OCI-LY3 (cell line): ENCODE measurements at regions not wholly inside any gene's neighbourhood (a gene's known extent, or its start where the extent isn't known, plus 50 kb on each side); places are given as distances from the start of the nearest gene placed in this dataset.

Experiments
- H2AFZ ChIP-seq: fragments of 200-600, 300-600 bp; shearing (Covaris generic); 2 replicates; pipeline ENCODE4 v1.6.0; 2014; ENCODE audit warnings: antibody characterized with exemption, low read depth, low read length
- H3K27ac ChIP-seq: fragments of 200-600, 300-600 bp; sonication (generic); 2 replicates; pipeline ENCODE4 v1.5.1; 2014; ENCODE audit warnings: mild to moderate bottlenecking, low read length, moderate library complexity, mixed read lengths
- H3K27me3 ChIP-seq: fragments of 200-600, 300-600 bp; sonication (generic); 2 replicates; pipeline ENCODE4 v1.6.1; 2014; ENCODE audit warnings: low read depth, low read length, mixed read lengths
- H3K36me3 ChIP-seq: fragments of 200-600, 300-600 bp; sonication (generic); replicated peaks from 2 replicates; pipeline ENCODE3; 2014; ENCODE audit warnings: low read depth, low read length, mixed read lengths
- H3K4me1 ChIP-seq: fragments of 300-600, 200-600 bp; sonication (generic); 2 replicates; pipeline ENCODE4 v1.6.1; 2014; ENCODE audit warnings: low read length, mixed read lengths
- H3K4me2 ChIP-seq: fragments of 200-600, 300-600 bp; sonication (generic); 2 replicates; pipeline ENCODE4 v1.6.1; 2014; ENCODE audit warnings: low read length, mixed read lengths
- H3K4me3 ChIP-seq: fragments of 300-600, 200-600 bp; sonication (generic); 2 replicates; pipeline ENCODE4 v1.5.1; 2014; ENCODE audit warnings: antibody characterized with exemption, mild to moderate bottlenecking, low read length, moderate library complexity
- H3K79me2 ChIP-seq: fragments of 300-600, 200-600 bp; shearing (Covaris generic); 2 replicates; pipeline ENCODE4 v1.6.1; 2014; ENCODE audit warnings: mild to moderate bottlenecking, low read length, mixed read lengths
- H3K9ac ChIP-seq: fragments of 300-600, 200-600 bp; shearing (Covaris generic); 2 replicates; pipeline ENCODE4 v1.6.0; 2014; ENCODE audit warnings: mild to moderate bottlenecking, low read length, moderate library complexity
- H3K9me3 ChIP-seq: fragments of 200-600, 300-600 bp; shearing (Covaris generic); 2 replicates; pipeline ENCODE4 v1.6.1; 2014; ENCODE audit warnings: low read length, mixed read lengths; ENCODE audit not compliant: insufficient read depth
- H4K20me1 ChIP-seq: fragments of 200-600, 300-600 bp; sonication (generic); 2 replicates; pipeline ENCODE4 v1.6.1; 2016; ENCODE audit warnings: low read length, mixed read lengths; ENCODE audit not compliant: insufficient read depth
- EZH2phosphoT487 ChIP-seq: fragments of 200-600 bp; shearing (Covaris generic); IDR thresholded peaks from 2 replicates; pipeline ENCODE4 v1.6.1; 2018; ENCODE audit warnings: antibody characterized with exemption, mixed run types, low read depth
- TF ChIP-seq, protein P1 (sequence below): fragments of 200-600, 300-600 bp; sonication (generic); IDR thresholded peaks from 2 replicates; pipeline ENCODE4 v1.5.1; 2014; ENCODE audit warnings: antibody characterized with exemption, low read length, low read depth

DNA sequence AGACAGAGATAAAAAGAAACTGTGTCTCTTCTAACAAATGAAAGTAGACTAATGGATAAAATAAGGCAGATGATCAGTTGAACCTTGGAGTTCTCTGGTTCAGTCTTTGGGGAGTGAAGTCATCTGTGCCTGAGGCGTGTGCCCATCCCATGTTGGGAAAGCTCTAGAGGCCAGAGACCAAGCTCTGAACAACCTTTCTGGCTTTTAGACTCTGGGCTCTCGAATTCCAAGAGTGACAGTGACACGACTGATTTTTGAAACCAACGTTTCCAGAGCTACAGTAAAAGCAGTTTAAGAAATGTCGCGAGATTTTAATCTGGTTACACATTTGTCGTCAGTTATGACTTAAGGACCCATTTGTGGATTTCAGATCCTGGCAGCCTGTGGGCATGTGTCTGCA, 83.7 kb upstream of the APCDD1 start:
- no peaks in the 10 kb centered on the region for H3K79me2 ChIP-seq
- no peak overlapping the region for H3K4me3 ChIP-seq
- H3K9me3 ChIP-seq: no peaks in the 10 kb centered on the region
- H3K27me3 ChIP-seq: 0 out of 2 replicates have a peak, but pooled peaks cover 4% of the 10 kb centered on the region
- no peak for TF ChIP-seq EZH2phosphoT487
- TF ChIP-seq, protein P1, sequence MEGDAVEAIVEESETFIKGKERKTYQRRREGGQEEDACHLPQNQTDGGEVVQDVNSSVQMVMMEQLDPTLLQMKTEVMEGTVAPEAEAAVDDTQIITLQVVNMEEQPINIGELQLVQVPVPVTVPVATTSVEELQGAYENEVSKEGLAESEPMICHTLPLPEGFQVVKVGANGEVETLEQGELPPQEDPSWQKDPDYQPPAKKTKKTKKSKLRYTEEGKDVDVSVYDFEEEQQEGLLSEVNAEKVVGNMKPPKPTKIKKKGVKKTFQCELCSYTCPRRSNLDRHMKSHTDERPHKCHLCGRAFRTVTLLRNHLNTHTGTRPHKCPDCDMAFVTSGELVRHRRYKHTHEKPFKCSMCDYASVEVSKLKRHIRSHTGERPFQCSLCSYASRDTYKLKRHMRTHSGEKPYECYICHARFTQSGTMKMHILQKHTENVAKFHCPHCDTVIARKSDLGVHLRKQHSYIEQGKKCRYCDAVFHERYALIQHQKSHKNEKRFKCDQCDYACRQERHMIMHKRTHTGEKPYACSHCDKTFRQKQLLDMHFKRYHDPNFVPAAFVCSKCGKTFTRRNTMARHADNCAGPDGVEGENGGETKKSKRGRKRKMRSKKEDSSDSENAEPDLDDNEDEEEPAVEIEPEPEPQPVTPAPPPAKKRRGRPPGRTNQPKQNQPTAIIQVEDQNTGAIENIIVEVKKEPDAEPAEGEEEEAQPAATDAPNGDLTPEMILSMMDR: no peak
- no peaks in the 10 kb centered on the region for H3K4me1 ChIP-seq
- H2AFZ ChIP-seq: no peak overlapping the region
- H3K36me3 ChIP-seq: no peaks in the 10 kb centered on the region
- H3K9ac ChIP-seq: no peak overlapping the region
- no peak overlapping the region for H3K27ac ChIP-seq
- H3K4me2 ChIP-seq: no peak overlapping the region
- no peaks in the 10 kb centered on the region for H4K20me1 ChIP-seq

DNA sequence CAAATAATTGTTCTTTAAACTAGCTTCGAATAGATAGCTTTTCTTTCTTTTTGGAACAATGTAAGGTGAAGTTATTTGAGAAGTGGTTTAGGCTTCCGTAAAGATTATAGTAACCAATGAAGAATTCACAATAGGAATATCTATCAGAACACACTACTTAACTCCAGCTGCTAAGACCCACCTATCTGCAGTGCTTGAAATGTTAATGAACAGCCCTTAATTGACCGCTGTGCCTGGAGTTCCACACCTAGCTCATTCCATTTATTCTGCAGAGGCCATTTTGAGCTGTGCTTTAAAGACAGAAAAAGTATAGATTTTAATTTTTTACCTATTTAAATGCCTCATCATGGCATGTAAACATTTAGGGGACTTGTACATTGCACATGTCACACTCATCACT, 83.3 kb upstream of the APCDD1 start:
- Histone ChIP-seq H3K9me3 (no peaks in the 10 kb centered on the region), H2AFZ (no peak overlapping the region), H3K4me3 (no peak overlapping the region), H3K4me1 (no peaks in the 10 kb centered on the region), H3K27ac (no peak overlapping the region), H3K4me2 (no peak overlapping the region), H3K79me2 (no peaks in the 10 kb centered on the region), H3K9ac (no peak overlapping the region), H3K36me3 (no peaks in the 10 kb centered on the region), H3K27me3 (0 out of 2 replicates have a peak, but pooled peaks cover 4% of the 10 kb centered on the region), H4K20me1 (no peaks in the 10 kb centered on the region)
- TF ChIP-seq, protein P1: no peak
- TF ChIP-seq EZH2phosphoT487: no peak

DNA sequence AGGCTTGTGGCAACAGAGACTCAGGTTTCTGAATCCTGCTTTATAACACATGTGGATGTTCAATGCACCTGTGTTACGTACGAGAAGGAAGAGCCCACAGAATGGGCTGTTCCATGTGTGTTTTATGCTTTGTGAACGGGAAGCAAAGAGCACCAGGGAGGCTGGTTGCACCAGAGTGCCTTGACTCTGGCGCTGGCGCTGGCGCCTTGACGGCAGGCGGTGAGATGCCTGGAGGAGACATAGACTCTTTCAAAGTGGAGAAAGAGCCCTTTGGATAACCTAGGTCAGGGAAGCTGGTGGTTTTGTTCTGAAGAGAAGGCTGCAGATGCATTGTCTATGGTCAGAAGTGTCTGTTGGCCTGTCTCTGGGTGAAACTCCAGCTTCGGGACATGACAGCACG, 80.2 kb upstream of the APCDD1 start:
- H2AFZ ChIP-seq: no peak overlapping the region
- no peaks in the 10 kb centered on the region for H3K9me3 ChIP-seq
- no peaks in the 10 kb centered on the region for H3K4me1 ChIP-seq
- no peak overlapping the region for H3K27ac ChIP-seq
- H3K9ac ChIP-seq: no peak overlapping the region
- TF ChIP-seq EZH2phosphoT487: no peak
- TF ChIP-seq, protein P1: no peak
- H4K20me1 ChIP-seq: no peaks in the 10 kb centered on the region
- no peak overlapping the region for H3K4me2 ChIP-seq
- no peaks in the 10 kb centered on the region for H3K36me3 ChIP-seq
- peaks cover 4% of the 10 kb centered on the region; the same call in 1 of the 2 replicates for H3K27me3 ChIP-seq
- H3K79me2 ChIP-seq: no peaks in the 10 kb centered on the region
- no peak overlapping the region for H3K4me3 ChIP-seq

DNA sequence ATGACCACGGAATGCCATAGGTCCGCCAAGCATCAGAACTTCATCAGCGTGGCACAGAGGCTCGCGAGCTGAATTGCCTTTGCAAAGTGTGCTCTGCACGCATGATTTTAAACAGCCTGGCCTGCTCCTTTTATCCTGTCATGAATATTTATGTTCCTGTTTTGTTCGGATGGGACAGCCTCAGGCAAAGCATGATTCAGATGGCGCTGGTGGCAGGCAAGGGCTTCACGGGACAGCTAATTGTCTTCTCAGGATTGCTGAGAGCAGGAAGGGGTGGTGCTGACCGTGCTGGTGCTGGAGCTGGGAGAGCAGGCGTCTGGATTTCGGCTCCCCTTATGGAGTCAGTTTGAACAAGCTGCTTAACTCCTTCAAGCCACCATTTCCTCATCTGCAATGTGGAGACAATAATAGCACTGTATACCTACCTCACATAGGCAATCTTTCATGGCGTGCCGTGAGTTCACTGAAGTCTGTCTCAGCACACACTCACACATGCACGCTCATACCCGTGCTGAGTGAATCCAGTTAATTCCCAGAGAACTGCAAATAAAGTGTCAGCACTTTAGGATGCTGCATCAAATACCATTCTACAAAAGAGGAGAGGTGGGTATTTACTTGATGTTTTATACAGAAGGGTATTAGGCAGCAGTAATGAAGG, 79.7 kb upstream of the APCDD1 start:
- Histone ChIP-seq H3K79me2 (no peaks in the 10 kb centered on the region), H3K4me3 (no peak overlapping the region), H3K27ac (no peak overlapping the region), H3K9me3 (no peaks in the 10 kb centered on the region), H4K20me1 (no peaks in the 10 kb centered on the region), H3K9ac (no peak overlapping the region), H3K4me2 (no peak overlapping the region), H2AFZ (no peak overlapping the region), H3K36me3 (no peaks in the 10 kb centered on the region), H3K27me3 (peaks cover 4% of the 10 kb centered on the region; the same call in 1 of the 2 replicates), H3K4me1 (no peaks in the 10 kb centered on the region)
- TF ChIP-seq, protein P1: no peak
- no peak for TF ChIP-seq EZH2phosphoT487
